ENCODE measurements at regions not wholly inside any gene's neighbourhood (a gene's known extent, or its start where the extent isn't known, plus 50 kb on each side); places are given as distances from the start of the nearest gene placed in this dataset.

GRCh38 chr11:45518141-45518832 lies 147.1 kb downstream of the CHST1 start:
- no peak for DNase-seq

GRCh38 chr11:45517171-45517770 lies 148.2 kb downstream of the CHST1 start:
- peak; percentile 65 for DNase-seq

DNA sequence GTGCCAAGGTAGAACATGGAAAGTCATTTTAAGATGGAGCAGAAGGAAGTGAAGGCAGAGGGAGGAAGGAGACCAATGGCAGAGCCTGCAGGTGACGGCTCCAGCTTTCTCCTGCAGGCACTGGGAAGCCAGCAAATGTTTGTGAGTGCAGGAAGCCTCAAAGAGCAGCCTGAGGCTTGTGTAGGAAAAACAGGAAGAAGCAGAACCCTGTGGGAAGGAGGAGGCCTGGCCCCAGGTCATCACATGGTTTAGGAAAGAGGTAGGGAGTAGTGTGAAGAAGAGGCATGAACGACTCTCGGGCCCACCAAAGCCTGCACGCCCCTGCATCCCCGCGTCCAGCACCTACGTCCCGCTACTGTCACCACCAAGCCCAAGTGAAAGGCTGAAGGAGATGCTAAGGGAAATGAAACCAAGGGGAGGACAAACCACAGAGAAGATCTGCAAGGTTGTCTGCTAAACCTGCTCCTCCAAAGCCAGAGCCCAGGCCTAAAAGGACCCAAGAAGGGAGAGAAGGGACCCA lies 151.5 kb downstream of the CHST1 start:
- no peak for DNase-seq

- DNase-seq, result no peak
These were observed 152.8 kb downstream of the CHST1 start for GRCh38 chr11:45512471-45513148.

- no peak for DNase-seq
These were observed 153.9 kb downstream of the CHST1 start for GRCh38 chr11:45511566-45511965.

- no peak for DNase-seq
These were observed 157.5 kb downstream of the CHST1 start for GRCh38 chr11:45507916-45508315.

DNA sequence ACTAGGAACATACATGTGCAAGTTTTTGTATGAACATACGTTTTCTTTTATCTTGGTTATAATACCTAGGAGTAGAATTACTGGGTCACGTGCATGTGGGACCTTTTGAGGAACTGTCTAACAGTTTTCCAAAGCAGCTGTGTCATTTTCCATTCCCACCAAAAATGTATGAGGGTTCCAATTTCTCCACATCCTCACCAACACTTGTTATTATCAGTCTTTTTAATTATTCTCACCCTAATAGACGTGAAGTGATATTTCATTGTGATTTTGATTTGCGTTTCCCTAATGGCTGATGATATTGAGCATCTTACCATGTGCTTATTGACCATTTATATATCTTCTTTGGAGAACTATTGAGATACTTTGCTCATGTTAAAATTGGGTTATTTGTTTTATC lies 162.1 kb downstream of the CHST1 start:
- no peak for DNase-seq

GRCh38 chr11:45502226-45502545 lies 163.2 kb downstream of the CHST1 start:
- DNase-seq, result no peak

- no peak for DNase-seq
These were observed 163.8 kb downstream of the CHST1 start for GRCh38 chr11:45501392-45502225.

DNA sequence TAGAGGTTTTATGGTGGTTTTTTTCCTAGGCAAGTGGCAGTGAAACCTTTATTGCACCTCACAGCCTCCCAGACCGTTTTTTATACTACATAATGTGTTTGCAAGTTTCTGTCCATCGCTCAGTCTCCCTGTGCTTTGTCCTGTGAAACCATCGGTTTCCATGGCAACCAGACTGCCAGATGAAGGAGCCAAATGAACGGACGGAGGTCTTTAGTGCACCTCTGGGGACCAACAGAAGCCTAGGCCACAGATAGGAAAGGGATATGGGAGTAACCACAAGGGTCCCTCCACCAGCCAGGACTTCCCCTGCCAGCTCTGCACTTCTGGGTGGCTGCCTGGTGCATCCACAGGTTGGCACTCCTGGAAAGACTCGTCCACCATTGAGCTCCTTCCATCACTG lies 165.0 kb downstream of the CHST1 start:
- DNase-seq, result no peak

DNA sequence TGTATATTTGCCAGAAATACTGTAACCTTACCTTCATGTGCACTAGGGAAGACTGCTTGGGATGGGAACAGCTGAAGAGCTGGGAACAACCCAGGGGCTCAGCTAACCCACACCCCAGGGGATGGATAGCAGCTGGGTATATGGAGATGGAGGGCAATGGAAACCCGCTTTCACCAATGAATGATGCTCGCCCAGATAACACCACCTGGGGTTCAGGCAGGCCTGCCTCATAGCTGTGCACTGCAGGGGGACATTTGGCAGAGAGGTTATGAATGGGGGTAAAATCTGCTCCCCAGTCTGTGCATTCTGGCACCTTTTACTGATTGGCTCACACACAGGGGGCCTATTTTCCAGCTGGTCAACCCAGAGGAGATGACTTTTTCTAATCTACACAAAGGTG lies 170.7 kb downstream of the CHST1 start:
- DNase-seq, result no peak

DNA sequence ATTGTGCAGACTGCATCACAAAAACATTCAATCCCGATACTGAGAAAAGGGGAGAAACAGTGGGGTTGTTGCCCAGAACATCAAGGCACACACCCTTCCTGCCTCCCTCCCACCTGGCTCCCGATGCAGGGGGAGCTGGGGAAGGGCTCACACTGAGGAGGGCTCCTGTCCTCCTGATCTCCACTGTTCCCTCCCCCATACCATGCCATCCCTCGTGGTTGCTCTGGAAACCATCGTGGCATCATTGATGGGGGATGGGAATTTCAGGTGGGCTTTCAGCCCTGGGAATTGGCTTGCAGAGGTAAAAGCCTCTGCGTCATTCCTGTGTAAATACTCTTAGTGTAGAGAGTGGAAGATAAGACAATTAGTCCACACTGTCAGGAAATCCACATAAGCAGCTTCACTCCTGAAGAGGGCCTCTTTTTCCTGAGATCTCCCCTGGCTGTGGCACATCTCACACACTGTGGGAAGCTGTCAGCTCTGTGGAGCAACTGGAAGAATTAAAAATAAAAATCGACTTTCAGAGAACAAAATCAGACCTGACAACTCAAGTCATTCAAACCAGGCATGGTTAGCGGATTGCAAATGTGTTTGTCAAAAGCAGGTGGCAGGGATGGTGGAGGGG lies 176.0 kb downstream of the CHST1 start:
- no peak for DNase-seq

DNA sequence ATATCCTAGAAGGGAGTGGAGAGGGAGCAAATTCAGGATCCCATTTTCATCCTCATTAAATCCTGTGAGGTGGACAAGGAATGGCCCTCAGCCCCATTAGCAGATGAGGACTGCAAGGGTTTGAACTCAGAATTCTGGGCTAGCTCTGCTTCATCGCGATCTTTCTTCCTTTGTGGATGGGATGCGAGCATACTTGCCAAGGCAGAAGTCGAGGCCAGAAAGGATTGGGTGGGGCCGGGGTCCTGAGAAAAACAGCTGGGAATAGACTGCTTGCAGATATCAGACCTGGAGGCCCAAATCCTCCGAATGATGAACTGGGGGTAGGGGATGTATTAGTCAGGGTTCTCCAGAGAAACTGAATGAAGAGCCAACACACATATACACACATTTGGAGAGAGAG lies 179.0 kb downstream of the CHST1 start:
- DNase-seq, result no peak

- no peak for DNase-seq
These were observed 180.2 kb downstream of the CHST1 start for GRCh38 chr11:45485070-45485707.

GRCh38 chr11:45484326-45484883 lies 181.0 kb downstream of the CHST1 start:
- DNase-seq, result no peak

GRCh38 chr11:45483416-45483815 lies 182.0 kb downstream of the CHST1 start:
- DNase-seq, result no peak

- DNase-seq, result no peak
These were observed 183.1 kb downstream of the CHST1 start for GRCh38 chr11:45482331-45482730.

DNA sequence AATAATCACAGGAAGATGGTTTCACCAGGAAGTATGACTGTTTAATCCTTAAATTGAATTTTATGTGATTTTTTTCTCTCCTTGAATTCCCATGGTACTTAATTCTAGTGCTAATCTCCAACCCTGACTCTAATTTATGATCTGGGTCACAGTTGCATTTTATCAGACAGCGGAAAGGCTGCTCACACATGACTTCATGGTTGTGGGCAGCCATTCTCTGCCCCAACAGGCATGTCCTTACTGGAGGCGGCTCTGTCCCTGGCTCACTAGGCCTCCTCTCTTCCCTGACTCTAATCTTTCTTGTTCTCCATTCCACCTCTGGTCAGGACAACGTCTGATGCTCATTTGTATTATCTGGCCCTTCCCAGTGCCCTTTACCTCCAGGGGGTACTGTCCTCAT lies 184.4 kb downstream of the CHST1 start:
- no peak for DNase-seq

DNA sequence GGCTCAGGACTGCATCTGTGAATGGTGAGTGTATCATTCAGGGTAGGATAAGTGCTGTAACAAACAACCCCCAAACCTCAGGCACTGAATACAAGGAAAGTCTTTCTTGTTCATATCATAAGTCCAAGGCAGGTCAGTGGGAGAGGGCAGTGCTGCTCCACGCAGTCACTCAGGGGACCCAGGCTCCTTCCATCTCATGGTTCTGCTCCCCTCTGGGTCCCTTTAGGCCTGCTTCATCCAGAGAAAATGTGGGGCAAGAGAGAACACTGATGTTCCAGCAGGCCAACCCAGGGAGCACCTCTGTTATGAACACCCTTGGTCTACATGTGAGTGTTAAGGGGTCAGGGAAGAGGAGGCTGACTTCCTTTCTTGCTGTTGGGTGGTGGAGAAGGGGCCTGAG lies 187.8 kb downstream of the CHST1 start:
- no peak for DNase-seq

GRCh38 chr11:45476126-45476525 lies 189.3 kb downstream of the CHST1 start:
- no peak for DNase-seq

DNA sequence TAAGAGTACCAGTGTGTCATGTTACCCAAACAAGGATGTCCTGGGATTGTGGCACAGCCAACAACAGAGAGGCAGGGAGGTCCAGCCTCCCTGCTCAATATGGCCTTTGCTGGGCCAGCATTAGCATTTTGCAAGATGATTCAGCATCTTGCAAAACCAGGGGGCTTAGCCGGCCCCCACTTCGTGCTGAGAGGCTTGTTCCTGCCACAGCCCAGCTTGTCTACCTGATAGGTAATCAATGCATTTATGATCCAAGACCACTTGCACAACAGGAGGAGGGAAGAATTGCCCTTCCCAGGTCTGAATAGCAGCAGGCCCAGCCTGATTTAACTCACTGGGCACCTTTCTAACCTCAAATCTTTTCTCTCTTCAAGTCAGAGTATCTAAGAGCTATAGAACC lies 189.0 kb upstream of the SYT13 start:
- DNase-seq, result no peak

GRCh38 chr11:45473341-45473895 lies 187.3 kb upstream of the SYT13 start:
- no peak for DNase-seq
